Stomach (tissue), 8 donors: ENCODE measurements at regions not wholly inside any gene's neighbourhood (a gene's known extent, or its start where the extent isn't known, plus 50 kb on each side); places are given as distances from the start of the nearest gene placed in this dataset.

Experiments
- DNase-seq, 2 donors: peaks; one replicate each; pipeline versions ENCODE4 v3.0.0 to v3.0.0-alpha.2; 2013 to 2019
- H3K27ac ChIP-seq, 5 donors: fragments of 200-600 bp in 4 of 5; sonication (generic) in 4 of 5; one replicate each; pipeline ENCODE4 v1.5.1; 2013 to 2019; ENCODE audit warnings: mild to moderate bottlenecking in 1 of 5, moderate library complexity in 1 of 5
- H3K27me3 ChIP-seq, 3 donors: fragments of 200-600 bp; sonication (generic); one replicate each; pipeline ENCODE4 v1.5.1; 2017 to 2019; ENCODE audit warnings: mixed run types in 1 of 3
- H3K36me3 ChIP-seq, 4 donors: fragments of 200-600 bp; sonication (generic); 1 replicate in 3 of 4; 2 replicates in 1 of 4; pipeline ENCODE4 v1.5.1; 2016 to 2019
- H3K4me1 ChIP-seq, 4 donors: fragments of 200-600 bp; sonication (generic); one replicate each; pipeline ENCODE4 v1.5.1; 2016 to 2019
- H3K4me3 ChIP-seq, 4 donors: fragments of 200-600 bp; sonication (generic) in 3 of 4; one replicate each; pipeline ENCODE4 v1.5.1; 2016 to 2019; ENCODE audit warnings: mild to moderate bottlenecking in 1 of 4
- H3K9me3 ChIP-seq, 4 donors: fragments of 200-600 bp; sonication (generic); one replicate each; pipeline ENCODE4 v1.5.1; 2016 to 2019
- CTCF ChIP-seq, 7 experiments: fragments of 450-650 bp in 4 of 7; fragments of 200-600 bp in 3 of 7; sonication (generic) in 3 of 7; IDR thresholded peaks; one replicate each; pipeline ENCODE4 v1.5.1; 2016 to 2019; ENCODE audit warnings: antibody characterized with exemption in 7 of 7, control low read depth in 2 of 7, mild to moderate bottlenecking in 1 of 7
- EP300 ChIP-seq: sonication (generic); formaldehyde crosslinking; IDR thresholded peaks from one replicate; pipeline ENCODE4 v1.6.1; 2017; ENCODE audit warnings: antibody characterized with exemption
- POLR2A ChIP-seq, 4 donors: fragments of 450-650 bp; IDR thresholded peaks; one replicate each; pipeline ENCODE4 v1.6.1; 2016; ENCODE audit warnings: antibody characterized with exemption in 4 of 4, control low read depth in 2 of 4, mild to moderate bottlenecking in 1 of 4, moderate library complexity in 1 of 4
- POLR2AphosphoS5 ChIP-seq, 3 donors: sonication (generic); formaldehyde crosslinking; IDR thresholded peaks; one replicate each; pipeline ENCODE4 v1.6.1; 2016; ENCODE audit warnings: antibody characterized with exemption in 3 of 3
- WGBS, 5 donors: extraction: QIAGEN DNeasy Blood & Tissue Kit in 3 of 5; methylation state at CpG; one replicate each; pipeline versions ENCODE4 v1.1.5 to v1.1.7; 2013 to 2018; 5-methylcytosine and 5-hydroxymethylcytosine counted together
- intact Hi-C: fragments of 100-400 bp; cut with DNase I; formaldehyde crosslinking; loops from one replicate; pipeline ENCODE4 v1.15.1; 2023; ENCODE audit warnings: low total_unique reads
- donor health status: healthy with polysubstance abuse.
- donor health status: Bipolar disorder and iron deficiency.
- donor health status: healthy.

DNA sequence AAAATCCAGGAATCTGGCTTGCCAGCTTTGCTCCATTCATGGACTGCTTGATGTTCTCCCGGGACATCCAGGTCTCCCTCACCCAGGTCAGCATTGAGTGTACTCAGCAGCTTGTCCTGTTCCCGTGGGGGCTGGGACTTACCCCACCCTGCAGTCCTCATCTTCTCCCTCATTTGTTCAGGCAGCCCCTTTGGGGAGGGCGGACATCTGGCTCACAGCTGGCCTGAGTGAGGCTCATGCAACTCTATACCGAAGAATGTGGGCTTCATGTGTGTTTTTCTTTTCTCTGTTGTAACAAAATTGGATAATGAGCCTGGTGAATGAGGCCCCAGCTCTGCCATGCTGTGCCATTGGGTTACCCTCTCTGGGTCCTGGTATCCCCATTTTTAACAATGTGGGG lies 227.7 kb upstream of the TENM4 start:
- intact Hi-C loops = no loop called here
- no peaks in the 10 kb centered on the region for H3K9me3 ChIP-seq
- 63 to 72% (median 65%) methylated on average over 4 of the region's 4 CpGs for WGBS, 5 donors
- no peaks in the 10 kb centered on the region for H3K27me3 ChIP-seq
- no peak overlapping the region for H3K27ac ChIP-seq
- H3K36me3 ChIP-seq = no peaks in the 10 kb centered on the region
- no peaks in the 10 kb centered on the region for H3K4me1 ChIP-seq
- no peak overlapping the region for H3K4me3 ChIP-seq
- peak in 1 of 2 donors; percentile 10 for DNase-seq
- TF ChIP-seq POLR2AphosphoS5 (IDR thresholded peaks at IDR 0.05) (no peak), EP300 (no peak), CTCF (IDR thresholded peaks at IDR 0.05) (no peak), POLR2A (IDR thresholded peaks at IDR 0.05) (no peak)

GRCh38 chr11:79667380-79667779 lies 226.6 kb upstream of the TENM4 start:
- no peaks in the 10 kb centered on the region for H3K27me3 ChIP-seq
- no peaks in the 10 kb centered on the region for H3K36me3 ChIP-seq
- H3K4me1 ChIP-seq = no peaks in the 10 kb centered on the region
- TF ChIP-seq EP300 (no peak), POLR2A (IDR thresholded peaks at IDR 0.05) (no peak), POLR2AphosphoS5 (IDR thresholded peaks at IDR 0.05) (no peak)
- H3K4me3 ChIP-seq = no peak overlapping the region
- H3K27ac ChIP-seq = no peak overlapping the region
- intact Hi-C loops = no loop called here
- DNase-seq = no peak
- no peaks in the 10 kb centered on the region for H3K9me3 ChIP-seq
- WGBS, 5 donors = 80 to 86% (median 82%) methylated on average over 4 of the region's 4 CpGs

- H3K4me3 ChIP-seq = no peak overlapping the region
- no peak overlapping the region for H3K27ac ChIP-seq
- intact Hi-C loops = no loop called here
- WGBS, 5 donors = 81 to 84% (median 83%) methylated on average over 2 of the region's 2 CpGs
- DNase-seq = no peak
- no peak for TF ChIP-seq POLR2AphosphoS5 (IDR thresholded peaks at IDR 0.05)
- no peak for TF ChIP-seq CTCF (IDR thresholded peaks at IDR 0.05)
- no peak for TF ChIP-seq EP300
- TF ChIP-seq POLR2A (IDR thresholded peaks at IDR 0.05) = no peak
- H3K4me1 ChIP-seq = no peaks in the 10 kb centered on the region
- no peaks in the 10 kb centered on the region for H3K9me3 ChIP-seq
- no peaks in the 10 kb centered on the region for H3K36me3 ChIP-seq
- no peaks in the 10 kb centered on the region for H3K27me3 ChIP-seq
Measured at GRCh38 chr11:79663017-79663416, 222.2 kb upstream of the TENM4 start.

GRCh38 chr11:79661373-79661772 lies 220.5 kb upstream of the TENM4 start:
- Histone ChIP-seq H3K27ac (no peak overlapping the region), H3K4me3 (no peak overlapping the region), H3K36me3 (no peaks in the 10 kb centered on the region), H3K9me3 (no peaks in the 10 kb centered on the region), H3K4me1 (no peaks in the 10 kb centered on the region), H3K27me3 (no peaks in the 10 kb centered on the region)
- peak in 1 of 2 donors; percentile 4 for DNase-seq
- 46 to 94% (median 71%) methylated on average over 2 of the region's 2 CpGs for WGBS, 5 donors
- intact Hi-C loops = no loop called here
- TF ChIP-seq CTCF (IDR thresholded peaks at IDR 0.05) = no peak
- TF ChIP-seq POLR2AphosphoS5 (IDR thresholded peaks at IDR 0.05) = no peak
- TF ChIP-seq EP300 = no peak
- TF ChIP-seq POLR2A (IDR thresholded peaks at IDR 0.05) = no peak

DNA sequence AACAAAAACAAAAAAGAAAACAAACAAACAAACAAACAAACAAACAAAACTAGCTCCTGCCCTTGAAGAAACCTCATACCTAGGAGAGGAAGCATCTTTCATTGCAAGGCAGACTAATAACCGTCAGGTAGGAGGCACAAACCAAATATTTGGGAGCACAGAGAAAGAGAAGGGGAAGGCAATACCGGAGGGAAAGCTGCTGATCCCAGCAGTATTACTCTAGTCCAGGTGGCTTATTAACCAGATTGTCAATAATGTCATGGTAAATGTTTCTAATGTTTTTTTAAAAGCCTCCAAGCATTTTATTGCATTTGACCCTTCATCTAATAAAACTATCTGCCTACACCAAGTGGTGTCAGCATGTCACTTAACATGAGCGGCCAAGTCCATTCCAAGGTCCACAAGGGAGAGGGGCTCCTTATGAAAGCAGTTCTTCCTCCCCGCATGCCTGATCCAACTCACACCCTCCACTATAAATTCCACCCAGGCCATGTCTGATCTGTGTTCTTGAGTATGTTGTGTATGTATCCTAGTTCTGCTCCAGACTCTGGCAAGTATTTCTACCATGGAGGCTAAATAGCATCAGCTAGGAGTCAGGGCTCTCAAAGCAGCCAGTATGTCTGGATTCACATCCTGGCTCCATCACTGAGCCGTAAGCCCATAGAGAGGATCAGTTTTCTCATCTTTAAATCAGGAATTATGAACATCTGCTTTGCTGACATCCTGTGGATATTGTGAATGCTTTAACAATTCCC lies 208.1 kb upstream of the TENM4 start:
- TF ChIP-seq POLR2A (IDR thresholded peaks at IDR 0.05) (no peak), POLR2AphosphoS5 (IDR thresholded peaks at IDR 0.05) (no peak), CTCF (IDR thresholded peaks at IDR 0.05) (no peak), EP300 (no peak)
- intact Hi-C loops = no loop called here
- peak in 1 of 2 donors; percentile 13 for DNase-seq
- WGBS, 5 donors = 68 to 86% (median 77%) methylated on average over 5 of the region's 5 CpGs
- Histone ChIP-seq H3K27ac (no peak overlapping the region), H3K27me3 (no peaks in the 10 kb centered on the region), H3K36me3 (no peaks in the 10 kb centered on the region), H3K4me3 (no peak overlapping the region), H3K9me3 (no peaks in the 10 kb centered on the region), H3K4me1 (no peaks in the 10 kb centered on the region)
